ENCODE measurements at regions not wholly inside any gene's neighbourhood (a gene's known extent, or its start where the extent isn't known, plus 50 kb on each side); places are given as distances from the start of the nearest gene placed in this dataset.

DNA sequence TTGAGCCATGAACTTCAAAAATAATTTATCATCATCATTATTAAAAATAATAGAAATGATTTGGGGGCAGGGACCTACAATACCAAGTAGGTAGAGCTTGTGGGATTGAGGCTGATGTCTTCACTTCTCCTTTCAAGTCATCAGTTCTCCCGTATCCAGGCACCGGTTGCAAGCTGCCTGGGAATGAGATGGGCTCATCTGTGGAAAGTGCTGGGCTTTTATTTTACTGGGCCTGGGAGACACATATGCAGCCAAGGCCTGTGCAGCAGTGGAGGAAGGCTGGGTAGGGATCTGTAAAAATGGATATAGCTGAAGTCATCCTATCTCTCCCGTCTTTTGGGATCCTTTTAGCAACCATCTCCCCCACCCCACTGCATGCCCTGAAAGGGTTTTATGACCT is 284.1 kb upstream of the CLINT1 start:
- Histone ChIP-seq H3K4me1 (ENCODE audit: insufficient read depth, low read length) (no peaks in the 10 kb centered on the region), H4K20me1 (ENCODE audit: insufficient read depth, low read length) (no peaks in the 10 kb centered on the region), H3K27me3 (ENCODE audit: control insufficient read depth in 1 of 2, insufficient read depth in 2 of 2, low read length in 2 of 2) (no peaks in the 10 kb centered on the region), H3K4me2 (ENCODE audit: low read depth, low read length) (no peak overlapping the region), H2AFZ (ENCODE audit: low read length) (no peak overlapping the region), H3K36me3 (replicated peaks in 1 of 2; ENCODE audit: control insufficient read depth in 1 of 2, insufficient read depth in 2 of 2, low read length in 2 of 2) (no peaks in the 10 kb centered on the region), H3K79me2 (ENCODE audit: insufficient read depth, low read length) (no peaks in the 10 kb centered on the region), H3K9me3 (ENCODE audit: low read length) (no peaks in the 10 kb centered on the region), H3K27ac (ENCODE audit: extremely low read length, insufficient read depth, low read length) (no peak overlapping the region), H3K9ac (ENCODE audit: insufficient read depth, low read depth, low read length) (no peak overlapping the region), H3K4me3 (replicated peaks in 1 of 3; ENCODE audit: insufficient read depth in 1 of 3, low read depth in 2 of 3, low read length in 3 of 3) (no peak overlapping the region)
- DNase-seq (ENCODE audit: low spot score), result no peak
- no peak for ATAC-seq
- CTCF ChIA-PET (ENCODE audit: low intra/inter-chr PET ratio, low total read pairs), result no interaction called here
- TF ChIP-seq BRD4 (CRISPR knock-in tag; IDR thresholded peaks at IDR 0.05) (no peak), MTF2 (CRISPR knock-in tag; IDR thresholded peaks at IDR 0.05; ENCODE audit: borderline replicate concordance) (no peak), XBP1 (CRISPR knock-in tag; IDR thresholded peaks at IDR 0.05) (no peak)
- TF ChIP-seq, protein P1, sequence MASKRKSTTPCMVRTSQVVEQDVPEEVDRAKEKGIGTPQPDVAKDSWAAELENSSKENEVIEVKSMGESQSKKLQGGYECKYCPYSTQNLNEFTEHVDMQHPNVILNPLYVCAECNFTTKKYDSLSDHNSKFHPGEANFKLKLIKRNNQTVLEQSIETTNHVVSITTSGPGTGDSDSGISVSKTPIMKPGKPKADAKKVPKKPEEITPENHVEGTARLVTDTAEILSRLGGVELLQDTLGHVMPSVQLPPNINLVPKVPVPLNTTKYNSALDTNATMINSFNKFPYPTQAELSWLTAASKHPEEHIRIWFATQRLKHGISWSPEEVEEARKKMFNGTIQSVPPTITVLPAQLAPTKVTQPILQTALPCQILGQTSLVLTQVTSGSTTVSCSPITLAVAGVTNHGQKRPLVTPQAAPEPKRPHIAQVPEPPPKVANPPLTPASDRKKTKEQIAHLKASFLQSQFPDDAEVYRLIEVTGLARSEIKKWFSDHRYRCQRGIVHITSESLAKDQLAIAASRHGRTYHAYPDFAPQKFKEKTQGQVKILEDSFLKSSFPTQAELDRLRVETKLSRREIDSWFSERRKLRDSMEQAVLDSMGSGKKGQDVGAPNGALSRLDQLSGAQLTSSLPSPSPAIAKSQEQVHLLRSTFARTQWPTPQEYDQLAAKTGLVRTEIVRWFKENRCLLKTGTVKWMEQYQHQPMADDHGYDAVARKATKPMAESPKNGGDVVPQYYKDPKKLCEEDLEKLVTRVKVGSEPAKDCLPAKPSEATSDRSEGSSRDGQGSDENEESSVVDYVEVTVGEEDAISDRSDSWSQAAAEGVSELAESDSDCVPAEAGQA (IDR thresholded peaks at IDR 0.05; ENCODE audit: low read depth), result no peak
- TF ChIP-seq, protein P1 (CRISPR knock-in tag; IDR thresholded peaks at IDR 0.05; ENCODE audit: borderline replicate concordance), result no peak
- POLR2A ChIA-PET, result no interaction called here
- intact Hi-C loops (cut with micrococcal nuclease; ENCODE audit: unreplicated experiment) (no loop called here), in situ Hi-C loops (cut with HindIII; ENCODE audit: extremely low pct_ligation_motif_present, low pct_unique_long_range_greater_than_20kb) (no loop called here)
- FAIRE-seq, result no peak
- 0% methylated on average over 3 of the region's 3 CpGs for WGBS (ENCODE audit: low lambda C conversion rate)
- BruUV-seq (replicated peaks), result no TSS peak
